GM18505 (cell line): ENCODE measurements at regions not wholly inside any gene's neighbourhood (a gene's known extent, or its start where the extent isn't known, plus 50 kb on each side); places are given as distances from the start of the nearest gene placed in this dataset.

Source experiments
- ATAC-seq: cut with Tn5 transposase; IDR thresholded peaks from one replicate; pipeline ENCODE4 v1.9.1; 2021; ENCODE audit not compliant: unreplicated experiment
- POLR2A ChIP-seq: IDR thresholded peaks from 4 replicates; pipeline ENCODE4 v1.6.1; 2011; ENCODE audit warnings: borderline replicate concordance; ENCODE audit not compliant: insufficient read depth, insufficient read length; ENCODE audit errors: extremely low read depth

DNA sequence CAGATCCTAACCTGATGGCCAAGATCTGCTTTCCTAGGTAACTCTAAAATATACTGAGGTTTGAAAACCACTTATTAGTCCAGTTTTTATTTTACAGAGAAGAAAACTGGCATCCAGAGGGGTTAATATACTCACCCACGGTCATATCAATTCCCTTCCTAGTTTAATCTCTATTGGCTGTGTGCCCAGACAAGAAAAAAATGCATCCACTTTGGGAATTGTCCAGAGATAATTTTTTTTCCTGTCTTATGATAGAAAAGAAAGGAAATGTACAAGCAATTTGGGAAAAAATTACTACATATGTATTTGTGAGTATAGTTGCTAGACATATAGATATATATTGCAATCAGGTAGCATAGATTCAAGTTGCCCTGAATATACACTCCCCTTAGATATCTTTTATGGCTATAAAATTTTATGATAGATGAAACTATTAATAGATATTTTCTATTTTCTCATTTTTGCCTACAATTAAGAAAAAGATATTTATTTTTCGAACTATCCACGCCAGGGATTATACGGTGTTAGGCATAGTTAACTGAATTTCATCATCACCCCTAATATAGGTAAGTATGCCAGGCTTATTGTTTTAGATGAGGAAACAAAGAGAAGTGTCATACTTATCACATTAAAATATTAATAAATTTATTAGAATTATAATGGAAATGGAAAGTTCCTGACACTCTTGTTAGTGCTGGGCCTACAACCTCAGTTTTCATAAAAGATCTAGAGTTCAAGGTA lies 100.5 kb upstream of the SLC38A2 start:
- ATAC-seq, result no peak
- TF ChIP-seq POLR2A, result no peak

GRCh38 chr12:46472144-46472705 lies 99.7 kb upstream of the SLC38A2 start:
- ATAC-seq, result no peak
- no peak for TF ChIP-seq POLR2A

DNA sequence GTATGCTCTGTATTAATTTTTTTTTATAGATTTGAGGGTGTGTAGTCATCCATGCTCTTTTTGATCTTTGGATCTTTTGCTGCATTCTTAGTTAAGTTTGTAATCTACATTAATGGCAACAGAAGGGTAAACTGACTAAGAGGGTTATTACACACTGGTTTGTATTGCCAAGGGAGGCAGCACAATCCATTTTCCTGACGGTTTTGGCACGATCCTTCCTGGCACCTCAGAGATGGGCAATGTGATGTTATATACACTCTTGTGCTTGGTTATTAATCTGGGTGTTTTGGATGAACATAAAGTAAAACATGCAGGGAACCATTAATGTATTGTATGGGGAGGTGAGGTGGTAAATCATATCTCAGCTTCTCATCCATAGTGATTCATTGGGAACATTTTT lies 98.8 kb upstream of the SLC38A2 start:
- ATAC-seq, result no peak
- no peak for TF ChIP-seq POLR2A

- no peak for TF ChIP-seq POLR2A
- no peak for ATAC-seq
These were observed 98.4 kb upstream of the SLC38A2 start for GRCh38 chr12:46470975-46471374.

DNA sequence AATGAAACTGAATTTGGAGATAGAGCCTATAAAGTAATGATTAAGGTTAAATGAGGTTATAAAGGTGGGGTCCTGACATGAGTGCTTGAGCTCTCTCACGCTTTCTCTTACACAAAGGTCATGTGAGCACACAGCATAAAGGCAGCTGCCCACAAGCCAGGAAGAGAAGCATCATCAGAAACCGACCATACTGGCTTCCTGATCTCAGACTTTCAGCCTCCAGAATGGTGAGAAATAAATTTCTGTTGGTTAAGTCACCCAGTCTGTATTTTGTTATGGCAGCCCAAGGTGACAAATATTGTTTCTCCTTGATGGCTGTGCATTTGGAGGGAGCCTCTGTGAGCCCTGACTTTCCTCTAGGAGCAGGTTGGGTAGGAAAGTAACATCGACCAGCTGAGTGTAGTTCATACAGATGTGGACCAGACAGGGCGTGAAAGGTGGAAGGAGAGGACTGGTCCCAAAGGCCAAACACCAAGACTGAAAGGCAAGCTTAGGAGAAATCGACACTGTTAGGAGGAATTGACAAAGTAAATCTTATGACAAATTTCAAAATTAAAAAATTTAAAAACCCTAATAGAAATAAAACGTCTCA lies 97.6 kb upstream of the SLC38A2 start:
- no peak for ATAC-seq
- no peak for TF ChIP-seq POLR2A

- TF ChIP-seq POLR2A, result no peak
These were observed 96.2 kb upstream of the SLC38A2 start for GRCh38 chr12:46468813-46469212.

DNA sequence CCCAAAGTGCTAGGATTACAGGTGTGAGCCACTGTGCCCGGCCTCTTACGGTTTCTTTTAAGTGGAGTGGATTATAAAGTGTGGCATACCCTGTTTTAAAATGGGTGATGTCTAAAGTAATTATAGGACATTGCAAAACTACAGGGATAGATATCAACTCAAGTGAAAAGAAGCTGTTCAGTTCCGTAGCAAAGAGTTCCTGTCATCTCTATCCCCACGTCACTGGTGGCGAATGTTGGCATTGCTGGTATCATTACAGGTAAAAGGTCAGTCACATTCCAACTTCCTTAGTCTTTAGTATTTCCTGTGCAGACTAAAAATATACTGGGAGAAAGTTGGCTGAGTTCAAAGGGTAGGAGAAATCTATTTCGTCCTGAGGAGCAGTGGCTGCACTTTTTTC lies 95.6 kb upstream of the SLC38A2 start:
- TF ChIP-seq POLR2A, result no peak
- ATAC-seq, result no peak

More at GRCh38 chr12:46468813-46469212, 96.2 kb upstream of the SLC38A2 start:
- no peak for ATAC-seq

DNA sequence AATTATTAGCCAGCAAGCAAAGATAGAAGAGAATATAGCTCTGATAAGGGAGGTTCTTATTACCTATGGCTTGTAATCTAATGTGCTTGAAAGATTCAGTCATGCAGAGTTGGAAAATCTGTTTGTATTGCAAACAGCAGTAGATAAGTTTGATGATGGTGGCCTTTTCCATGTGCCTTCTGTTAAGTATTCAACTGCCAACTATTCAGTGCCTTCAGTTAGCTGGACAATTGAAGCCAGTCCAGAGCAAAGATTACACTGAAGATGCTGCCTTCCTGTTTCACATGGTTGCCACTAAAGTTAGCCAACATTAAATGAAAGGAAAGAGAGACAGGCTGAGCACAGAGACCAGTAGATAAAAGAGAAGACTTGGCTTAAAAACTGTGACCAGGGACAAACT lies 92.7 kb upstream of the SLC38A2 start:
- no peak for TF ChIP-seq POLR2A
- no peak for ATAC-seq

- no peak for ATAC-seq
- TF ChIP-seq POLR2A, result no peak
These were observed 92.3 kb upstream of the SLC38A2 start for GRCh38 chr12:46464863-46465262.

DNA sequence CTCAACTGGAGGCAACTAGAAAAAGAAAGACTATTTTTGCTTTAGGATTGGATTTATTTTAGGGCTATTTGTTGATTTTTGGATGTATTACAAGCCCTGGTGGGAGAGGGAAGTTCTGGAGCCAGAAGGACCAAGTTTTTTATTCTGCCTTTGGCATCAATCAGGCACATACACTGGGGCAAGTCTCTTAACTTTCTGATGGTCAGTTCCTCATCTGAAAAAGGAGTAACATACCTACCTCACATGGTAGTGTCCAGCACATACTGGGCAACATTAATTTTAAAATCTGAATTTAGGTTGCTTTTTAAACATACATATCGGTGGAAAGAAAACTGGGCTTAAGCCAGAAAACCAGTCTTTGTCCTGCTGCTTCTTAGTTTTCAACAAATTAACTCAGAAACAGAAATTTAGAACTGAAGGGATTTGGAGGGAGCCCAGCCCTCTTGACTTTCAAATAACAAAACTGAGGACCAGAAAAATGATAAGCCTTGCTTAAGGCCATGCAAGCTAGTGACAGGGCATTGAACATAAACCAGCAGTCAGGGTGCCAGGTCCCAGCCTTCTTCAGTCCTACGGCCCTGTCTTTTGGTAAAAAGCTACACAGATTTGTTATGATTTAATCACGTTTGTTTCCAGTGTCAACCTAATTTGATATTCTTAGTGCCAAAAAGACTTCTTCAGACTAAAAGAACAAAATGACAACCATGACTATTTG lies 90.2 kb upstream of the SLC38A2 start:
- no peak for ATAC-seq
- TF ChIP-seq POLR2A, result no peak

DNA sequence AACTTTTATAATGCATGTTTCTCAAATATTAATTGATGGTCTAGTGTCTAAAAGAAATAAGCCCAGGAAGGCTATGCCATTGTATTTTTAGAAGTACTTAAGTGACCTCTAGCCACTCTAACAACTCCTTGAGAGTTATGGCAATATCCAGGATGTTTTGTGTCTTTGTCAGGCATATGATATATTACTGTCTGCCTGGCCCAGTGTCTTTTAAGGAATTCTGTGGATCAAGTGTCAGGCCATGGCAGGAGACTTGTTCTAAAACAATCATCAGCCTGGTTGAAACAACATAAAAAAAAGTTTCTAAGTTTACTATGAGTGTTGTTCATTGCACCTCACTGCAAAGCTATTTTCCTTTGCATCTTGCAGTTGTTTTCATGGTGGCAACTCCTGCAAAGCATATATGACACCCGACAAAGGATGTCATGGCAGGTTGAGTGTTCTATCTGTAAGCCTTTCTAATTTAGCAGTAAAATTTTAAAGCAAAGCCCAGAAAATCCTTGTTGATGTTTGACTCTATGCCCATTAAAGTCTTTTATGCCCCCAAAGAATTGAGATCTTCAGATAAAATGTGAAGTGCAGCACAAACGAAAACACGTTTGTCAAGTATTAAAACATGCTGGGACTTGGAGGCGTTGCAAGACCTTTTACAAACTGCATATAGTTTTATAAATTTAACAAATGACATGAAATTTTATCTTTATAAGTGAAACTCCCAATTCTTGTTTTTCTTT lies 89.5 kb upstream of the SLC38A2 start:
- TF ChIP-seq POLR2A, result no peak
- no peak for ATAC-seq

GRCh38 chr12:46461459-46461858 lies 88.9 kb upstream of the SLC38A2 start:
- TF ChIP-seq POLR2A, result no peak
- no peak for ATAC-seq

DNA sequence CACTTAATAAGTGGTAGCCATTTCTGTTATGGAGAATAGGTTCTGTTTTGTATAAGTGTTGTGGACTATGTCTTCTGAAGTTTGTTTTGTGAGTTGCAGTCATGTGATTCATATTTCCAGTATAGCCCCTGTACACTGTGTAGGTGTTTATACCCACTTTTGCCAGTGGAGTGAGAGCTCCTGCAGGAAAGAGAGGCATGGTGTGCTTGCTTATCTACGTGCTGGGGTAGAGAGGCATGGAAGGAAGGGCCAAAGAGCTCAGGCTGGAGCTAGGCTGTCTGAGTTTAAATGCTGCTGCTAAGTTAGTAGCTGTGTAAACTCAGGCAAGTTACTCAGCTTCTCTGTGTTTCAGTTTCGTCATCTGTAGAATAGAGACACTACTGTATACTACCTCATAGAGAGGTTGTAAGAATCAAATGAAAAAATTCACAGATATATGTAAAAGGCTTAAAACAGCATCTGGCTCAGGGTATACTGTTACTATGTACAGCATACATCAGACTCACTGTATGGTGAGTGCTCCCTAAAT lies 88.2 kb upstream of the SLC38A2 start:
- ATAC-seq, result no peak
- TF ChIP-seq POLR2A, result no peak
